Activated CD4-positive, alpha-beta T cell treated with anti-CD3 and anti-CD28 coated beads, Interleukin-2, Interleukin-4, amounts not matched to agents 100 ng/mL and 50 ng/mL, durations not matched to agents 16 hours and 8 hours (primary cell): ENCODE measurements at regions not wholly inside any gene's neighbourhood (a gene's known extent, or its start where the extent isn't known, plus 50 kb on each side); places are given as distances from the start of the nearest gene placed in this dataset.
"Not testable (repeated sequence)": the region's sequence is repeated elsewhere in the genome, so short reads cannot be mapped to it uniquely, and the experiment has no call there.

Experiments
- DNase-seq: peaks from one replicate; pipeline ENCODE4 v3.0.0-alpha.2; 2020; ENCODE audit warnings: low spot score

GRCh38 chr1:47522935-47523834, 85.3 kb downstream of the FOXD2 start:
- DNase-seq = no peak

- no peak for DNase-seq
Measured at GRCh38 chr1:47523835-47524215, 86.0 kb downstream of the FOXD2 start.

GRCh38 chr1:47524272-47524671, 86.4 kb downstream of the FOXD2 start:
- DNase-seq = no peak

DNA sequence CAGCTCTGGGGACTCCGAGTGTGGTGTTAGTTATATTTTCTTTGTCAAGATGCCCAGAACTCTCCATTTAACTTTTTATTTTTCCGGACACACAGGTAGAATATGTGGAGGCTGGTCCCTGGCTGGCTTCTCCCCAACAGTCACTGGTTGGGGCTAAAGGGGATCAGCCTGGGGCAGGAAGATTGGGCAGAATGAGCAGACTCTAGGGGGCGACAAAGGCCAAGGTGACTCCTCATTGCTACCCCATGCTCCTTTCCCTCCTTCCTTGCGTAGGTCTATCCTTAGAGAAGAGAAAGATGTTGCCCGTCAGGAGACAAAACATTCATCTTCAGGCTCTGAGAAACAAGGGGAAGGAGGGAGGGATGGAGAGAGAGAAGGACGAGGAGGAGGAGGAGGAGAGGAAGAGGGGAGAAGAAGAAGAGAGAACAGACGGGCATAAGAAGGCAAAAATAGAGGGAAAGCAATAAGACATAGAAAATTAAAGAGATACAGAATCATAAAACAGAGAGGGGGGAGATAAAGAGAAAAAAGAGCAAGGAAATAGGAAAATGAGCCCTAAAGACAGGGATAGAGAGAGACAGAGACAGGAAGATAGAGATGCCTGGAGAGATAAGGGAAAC, 89.9 kb downstream of the FOXD2 start:
- DNase-seq = no peak

- no peak for DNase-seq
Measured at GRCh38 chr1:47529520-47530098, 91.8 kb downstream of the FOXD2 start.

GRCh38 chr1:47532921-47533792, 95.3 kb downstream of the FOXD2 start:
- no peak for DNase-seq

DNA sequence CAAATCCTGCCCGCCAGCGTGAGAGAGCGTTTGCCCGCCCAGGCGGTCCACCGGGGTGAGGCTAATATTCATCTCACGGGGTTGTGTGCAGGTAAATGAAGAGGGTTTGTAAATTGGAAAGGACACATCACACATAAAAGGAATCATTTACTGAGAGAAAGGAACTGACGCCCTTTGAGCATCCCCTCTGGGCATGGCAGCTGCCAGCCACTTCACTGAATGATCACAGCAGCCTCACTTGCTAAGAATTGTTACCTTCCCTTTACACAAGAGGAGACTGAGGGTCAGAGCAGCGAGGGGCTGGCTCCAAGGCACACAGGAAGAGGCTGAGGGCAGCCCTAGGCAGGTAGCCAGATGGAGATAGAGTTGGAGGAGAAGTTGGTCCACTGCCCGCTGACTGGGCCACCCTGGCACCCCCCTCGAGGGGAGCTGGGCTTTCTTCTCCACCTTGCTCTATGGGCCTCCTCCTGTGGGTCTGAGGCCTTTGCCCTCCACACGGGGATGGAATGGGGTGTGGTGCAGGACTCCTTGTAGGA, 96.0 kb downstream of the FOXD2 start:
- no peak for DNase-seq

- no peak for DNase-seq
Measured at GRCh38 chr1:47534436-47534835, 96.6 kb downstream of the FOXD2 start.

DNA sequence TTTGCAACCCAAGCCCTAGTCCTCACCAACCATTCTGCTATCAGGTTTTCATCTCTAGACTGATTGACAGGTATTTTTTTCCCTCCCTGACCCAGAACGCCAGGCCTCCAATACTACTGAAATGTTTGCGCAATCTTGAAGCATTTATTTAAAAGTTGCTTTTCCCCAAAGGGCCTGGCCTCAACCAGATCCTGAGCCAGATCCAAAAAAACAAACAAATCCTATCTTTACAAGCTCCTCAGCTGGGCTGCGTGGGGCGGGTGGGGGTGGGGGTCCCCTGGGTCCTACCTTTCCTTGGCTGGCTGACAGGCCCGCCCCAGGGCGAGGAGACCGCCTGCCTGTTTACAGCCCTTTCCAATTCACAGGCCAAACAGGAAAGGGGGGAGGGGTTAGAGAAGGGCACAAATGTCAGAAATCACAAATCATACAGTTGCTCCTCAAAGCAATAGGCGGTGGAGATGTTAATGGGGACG, 98.8 kb downstream of the FOXD2 start:
- no peak for DNase-seq

DNA sequence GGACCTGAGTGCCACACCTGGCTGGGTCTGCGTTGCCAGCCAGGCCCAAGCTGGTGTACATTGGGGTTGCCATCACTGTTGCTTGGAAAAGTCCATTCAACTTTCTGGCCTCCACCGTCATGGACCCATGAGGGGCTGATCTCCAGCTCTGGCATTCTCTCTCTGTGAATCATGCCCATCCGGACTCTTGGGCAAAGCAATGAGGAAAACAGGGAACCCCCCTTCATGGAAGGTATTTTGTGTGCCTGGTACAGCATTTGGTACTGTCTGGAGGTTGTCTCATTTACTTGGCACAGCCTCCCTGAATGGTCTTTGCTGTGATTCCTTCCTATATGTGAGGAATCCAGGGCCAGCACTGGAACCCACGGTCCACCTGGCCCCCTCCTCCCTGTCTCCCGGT, 99.4 kb downstream of the FOXD2 start:
- DNase-seq = no peak

DNA sequence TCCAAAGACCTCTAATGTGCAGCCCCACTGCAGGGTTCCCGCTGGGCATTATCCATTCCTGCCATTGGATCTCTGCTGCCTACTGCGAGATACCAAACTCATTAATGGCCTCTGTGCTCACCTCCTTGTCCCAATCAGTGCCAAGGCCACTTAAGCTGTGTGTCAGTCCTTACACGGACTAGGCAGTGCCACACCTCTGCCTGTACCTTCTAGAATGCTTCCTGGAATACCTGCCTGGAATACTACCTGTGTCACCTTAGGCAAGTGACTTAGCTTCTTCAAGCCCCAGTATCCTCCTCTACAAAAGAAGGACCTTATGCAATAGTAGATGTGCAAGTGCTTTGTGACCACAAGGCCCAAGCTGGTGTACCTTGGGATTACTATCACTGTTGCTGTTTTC, 100.1 kb downstream of the FOXD2 start:
- no peak for DNase-seq

DNA sequence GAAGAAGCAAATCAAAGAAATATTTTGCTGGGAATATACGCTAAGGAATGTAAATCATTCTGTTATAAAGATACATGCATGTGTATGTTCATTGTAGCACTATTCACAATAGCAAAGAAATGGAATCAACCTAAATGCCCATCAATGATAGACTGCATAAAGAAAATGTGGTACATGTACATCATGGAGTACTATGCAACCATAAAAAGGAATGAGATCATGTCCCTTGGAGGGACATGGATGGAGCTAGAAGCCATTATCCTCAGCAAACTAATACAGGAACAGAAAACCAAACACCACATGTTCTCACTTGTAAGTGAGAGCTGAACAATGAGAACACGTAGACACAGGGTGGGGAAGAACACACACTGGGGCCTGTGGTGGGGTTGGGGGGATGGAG, 100.7 kb downstream of the FOXD2 start:
- not testable (repeated sequence) for DNase-seq

- DNase-seq = not testable (repeated sequence)
Measured at GRCh38 chr1:47541705-47542104, 103.9 kb downstream of the FOXD2 start.

GRCh38 chr1:47543089-47543488, 105.2 kb downstream of the FOXD2 start:
- not testable (repeated sequence) for DNase-seq

DNA sequence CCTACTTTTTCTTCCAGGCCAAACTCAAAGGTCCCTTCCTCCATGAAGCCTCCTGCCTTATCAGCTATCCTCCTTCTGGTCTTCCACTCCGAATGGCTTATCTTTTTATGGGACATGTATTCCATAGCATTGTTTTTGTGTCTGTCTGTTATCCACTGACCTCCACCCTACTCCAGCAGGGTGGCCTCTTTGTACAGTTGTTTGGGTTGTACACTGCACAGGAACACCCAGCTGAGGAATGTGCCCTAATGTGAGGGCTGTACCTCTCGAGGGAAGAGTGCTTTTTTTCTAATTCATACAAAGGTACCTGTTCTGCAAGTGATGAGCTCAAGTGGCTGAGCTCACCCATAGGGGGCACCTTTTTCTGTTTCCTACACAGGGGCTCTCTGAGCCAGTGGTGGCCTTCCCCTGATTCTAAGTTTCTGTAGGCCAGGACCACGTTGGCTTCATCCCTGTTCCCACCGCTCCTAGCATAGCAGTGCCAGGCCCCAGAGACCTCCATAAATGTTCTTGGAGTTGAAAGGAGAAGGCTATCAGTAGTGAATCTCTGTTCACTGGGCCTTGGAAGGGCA, 108.2 kb downstream of the FOXD2 start:
- DNase-seq = no peak

- no peak for DNase-seq
Measured at GRCh38 chr1:47547753-47548573, 110.1 kb downstream of the FOXD2 start.

GRCh38 chr1:47548637-47549036, 110.8 kb downstream of the FOXD2 start:
- no peak for DNase-seq

- DNase-seq = no peak
Measured at GRCh38 chr1:47549532-47549931, 111.7 kb downstream of the FOXD2 start.

- DNase-seq = no peak
Measured at GRCh38 chr1:47550929-47551328, 113.1 kb downstream of the FOXD2 start.

GRCh38 chr1:47551971-47552528, 114.2 kb downstream of the FOXD2 start:
- DNase-seq = no peak
